ENCODE measurements at regions not wholly inside any gene's neighbourhood (a gene's known extent, or its start where the extent isn't known, plus 50 kb on each side); places are given as distances from the start of the nearest gene placed in this dataset.

GRCh38 chr2:168355779-168356476, 100.1 kb upstream of the CERS6 start:
- H3K4me3 ChIP-seq = no peak overlapping the region
- no peaks in the 10 kb centered on the region for H3K36me3 ChIP-seq (ENCODE audit: control insufficient read depth in 2 of 2, insufficient read depth in 2 of 2, low read length in 1 of 2)
- H3K27ac ChIP-seq (ENCODE audit: control insufficient read depth, insufficient read depth) = no peak overlapping the region
- no TSS peak for BruUV-seq (replicated peaks)
- no peaks in the 10 kb centered on the region for H3K9me3 ChIP-seq (replicated peaks; ENCODE audit: control insufficient read depth, insufficient read depth, low read length)
- H3K9ac ChIP-seq (ENCODE audit: control insufficient read depth, insufficient read depth, low read length) = no peak overlapping the region
- RAD21 ChIA-PET (ENCODE audit: unreplicated experiment) = interaction anchor here (1.0 to 1.5 kb wide), 2 partner anchors 9 to 115 kb away, joined by 3 to 4 read pairs; no protein-coding TSS in a partner anchor
- no peak for TF ChIP-seq MTA2 (IDR thresholded peaks at IDR 0.05; ENCODE audit: low read depth)
- no peak for TF ChIP-seq ESRRA (IDR thresholded peaks at IDR 0.05; ENCODE audit: low read length)
- no peak for TF ChIP-seq IRF3 (IDR thresholded peaks at IDR 0.05)
- TF ChIP-seq HDGF (IDR thresholded peaks at IDR 0.05) = no peak
- no peak for TF ChIP-seq PAX8 (IDR thresholded peaks at IDR 0.05)
- TF ChIP-seq USF2 (IDR thresholded peaks at IDR 0.05; ENCODE audit: borderline replicate concordance, low read depth, low read length) = no peak
- TF ChIP-seq CHD4 (IDR thresholded peaks at IDR 0.05) = no peak
- no peak for TF ChIP-seq TCF7 (IDR thresholded peaks at IDR 0.05; ENCODE audit: borderline replicate concordance)
- no peak for TF ChIP-seq NR2C1 (IDR thresholded peaks at IDR 0.05)
- TF ChIP-seq NR2C2 (IDR thresholded peaks at IDR 0.05; ENCODE audit: borderline replicate concordance, control insufficient read depth, insufficient read length, low read depth) = no peak
- TF ChIP-seq MYB (IDR thresholded peaks at IDR 0.05; ENCODE audit: borderline replicate concordance, low read depth, low read length) = no peak
- TF ChIP-seq IKZF2 (IDR thresholded peaks at IDR 0.05) = no peak
- no peak for TF ChIP-seq POLR2AphosphoS2 (IDR thresholded peaks at IDR 0.05; ENCODE audit: low read depth, low read length)
- TF ChIP-seq NRF1 (conservative IDR thresholded peaks at IDR 0.05; ENCODE audit: low read depth, low read length) = no peak
- no peak for TF ChIP-seq IKZF1 (conservative IDR thresholded peaks at IDR 0.05)
- no peak for TF ChIP-seq SUZ12 (IDR thresholded peaks at IDR 0.05; ENCODE audit: unreplicated experiment)
- no peak for TF ChIP-seq ZNF592 (IDR thresholded peaks at IDR 0.05)
- no peak for TF ChIP-seq YBX1 (IDR thresholded peaks at IDR 0.05)
- no peak for TF ChIP-seq ZBED1 (IDR thresholded peaks at IDR 0.05; ENCODE audit: borderline replicate concordance)
- TF ChIP-seq ZNF384 (IDR thresholded peaks at IDR 0.05; ENCODE audit: borderline replicate concordance, low read depth, low read length) = no peak
- no peak overlapping the region for H2AFZ ChIP-seq (ENCODE audit: control insufficient read depth, low read depth, low read length)
- H3K4me1 ChIP-seq (ENCODE audit: control insufficient read depth, insufficient read depth, low read length) = peaks cover 8% of the 10 kb centered on the region
- no peaks in the 10 kb centered on the region for H4K20me1 ChIP-seq (ENCODE audit: control insufficient read depth, insufficient read depth)
- SMC1A ChIA-PET (ENCODE audit: uncharacterized antibody, unreplicated experiment) = interaction anchor here (1.7 kb wide), 1 partner anchor 10 kb away, joined by 3 read pairs; no protein-coding TSS in a partner anchor
- 68% methylated on average over 5 of the region's 5 CpGs for WGBS (ENCODE audit: insufficient coverage, insufficient replicate concordance, low lambda C conversion rate, missing lambda C conversion rate)
- no peak for FAIRE-seq
- H3K27me3 ChIP-seq (replicated peaks in 1 of 2; ENCODE audit: control insufficient read depth in 2 of 2, insufficient read depth in 2 of 2, low read length in 1 of 2) = no peaks in the 10 kb centered on the region
- in situ Hi-C loops (cut with MboI) (no loop called here), intact Hi-C loops (cut with micrococcal nuclease; ENCODE audit: unreplicated experiment) (no loop called here)
- POLR2A ChIA-PET = interaction anchor here (0.6 kb wide), 1 partner anchor 133 kb away, joined by 4 read pairs; no protein-coding TSS in a partner anchor
- no peaks in the 10 kb centered on the region for H3K79me2 ChIP-seq (ENCODE audit: control insufficient read depth, insufficient read depth, low read length)
- ATAC-seq = no peak
- no peak for DNase-seq (ENCODE audit: low read depth, low spot score)
- no peak overlapping the region for H3K4me2 ChIP-seq (ENCODE audit: control insufficient read depth, insufficient read depth)
- CTCF ChIA-PET = interaction anchor here (1.1 to 2.6 kb wide), 3 partner anchors 9 to 42 kb away, joined by 3 to 11 read pairs (median 3); no protein-coding TSS in a partner anchor
